ENCODE measurements at regions not wholly inside any gene's neighbourhood (a gene's known extent, or its start where the extent isn't known, plus 50 kb on each side); places are given as distances from the start of the nearest gene placed in this dataset.

GRCh38 chr7:118580743-118581382 lies 356.4 kb downstream of the ANKRD7 start:
- FAIRE-seq: no peak

- FAIRE-seq: no peak
These were observed 359.1 kb downstream of the ANKRD7 start for GRCh38 chr7:118583641-118584040.

- FAIRE-seq: no peak
These were observed 361.7 kb downstream of the ANKRD7 start for GRCh38 chr7:118586248-118586647.

GRCh38 chr7:118590107-118590506 lies 365.6 kb downstream of the ANKRD7 start:
- no peak for FAIRE-seq

- FAIRE-seq: no peak
These were observed 377.6 kb downstream of the ANKRD7 start for GRCh38 chr7:118602090-118602489.

- FAIRE-seq: no peak
These were observed 382.1 kb downstream of the ANKRD7 start for GRCh38 chr7:118606602-118607001.

- FAIRE-seq: no peak
These were observed 384.7 kb downstream of the ANKRD7 start for GRCh38 chr7:118609207-118609606.

GRCh38 chr7:118615681-118616080 lies 391.2 kb downstream of the ANKRD7 start:
- FAIRE-seq: no peak

- no peak for FAIRE-seq
These were observed 397.4 kb downstream of the ANKRD7 start for GRCh38 chr7:118621810-118622360.

GRCh38 chr7:118626739-118627138 lies 402.2 kb downstream of the ANKRD7 start:
- no peak for FAIRE-seq

- no peak for FAIRE-seq
These were observed 403.0 kb downstream of the ANKRD7 start for GRCh38 chr7:118627467-118627866.

GRCh38 chr7:118629898-118630438 lies 405.5 kb downstream of the ANKRD7 start:
- no peak for FAIRE-seq

GRCh38 chr7:118642396-118642795 lies 417.9 kb downstream of the ANKRD7 start:
- no peak for FAIRE-seq

- FAIRE-seq: no peak
These were observed 419.8 kb downstream of the ANKRD7 start for GRCh38 chr7:118644346-118644745.

GRCh38 chr7:118648002-118648401 lies 423.5 kb downstream of the ANKRD7 start:
- no peak for FAIRE-seq

- no peak for FAIRE-seq
These were observed 433.0 kb downstream of the ANKRD7 start for GRCh38 chr7:118657391-118658005.

- no peak for FAIRE-seq
These were observed 437.8 kb downstream of the ANKRD7 start for GRCh38 chr7:118662266-118662665.

- FAIRE-seq: no peak
These were observed 440.0 kb downstream of the ANKRD7 start for GRCh38 chr7:118664498-118664897.

- no peak for FAIRE-seq
These were observed 446.6 kb downstream of the ANKRD7 start for GRCh38 chr7:118671149-118671548.

- no peak for FAIRE-seq
These were observed 460.3 kb downstream of the ANKRD7 start for GRCh38 chr7:118684796-118685195.

- no peak for FAIRE-seq
These were observed 464.9 kb downstream of the ANKRD7 start for GRCh38 chr7:118689403-118689802.

GRCh38 chr7:118696879-118697278 lies 472.4 kb downstream of the ANKRD7 start:
- FAIRE-seq: no peak

GRCh38 chr7:118699222-118699621 lies 474.7 kb downstream of the ANKRD7 start:
- FAIRE-seq: no peak

- FAIRE-seq: no peak
These were observed 484.2 kb downstream of the ANKRD7 start for GRCh38 chr7:118708741-118709140.

Measured in colon (tissue), 2 donors.